Activated T-cell treated with anti-CD3 and anti-CD28 coated beads, Interleukin-2, amount 50 U/mL, for 24 hours (primary cell): ENCODE measurements at regions not wholly inside any gene's neighbourhood (a gene's known extent, or its start where the extent isn't known, plus 50 kb on each side); places are given as distances from the start of the nearest gene placed in this dataset.
"Not testable (repeated sequence)": the region's sequence is repeated elsewhere in the genome, so short reads cannot be mapped to it uniquely, and the experiment has no call there.

Experiments used
- DNase-seq: peaks from one replicate; pipeline ENCODE4 v3.0.0-alpha.2; 2020
- H3K27ac Mint-ChIP-seq: 2 replicates; pipeline ENCODE4 v1.8.0; 2020; ENCODE audit warnings: mild to moderate bottlenecking, mixed read lengths
- H3K27me3 Mint-ChIP-seq: 2 replicates; pipeline ENCODE4 v1.8.0; 2020; ENCODE audit warnings: mixed read lengths
- H3K36me3 Mint-ChIP-seq: 2 replicates; pipeline ENCODE4 v1.8.0; 2020; ENCODE audit warnings: low read depth, mixed read lengths
- H3K4me1 Mint-ChIP-seq: 2 replicates; pipeline ENCODE4 v1.8.0; 2020; ENCODE audit warnings: low read depth, mixed read lengths
- H3K4me3 Mint-ChIP-seq: 2 replicates; pipeline ENCODE4 v1.8.0; 2020; ENCODE audit warnings: mild to moderate bottlenecking, moderate library complexity, mixed read lengths
- H3K9me3 Mint-ChIP-seq: 2 replicates; pipeline ENCODE4 v1.8.0; 2020; ENCODE audit warnings: mixed read lengths

- H3K4me3 Mint-ChIP-seq, H3K27ac Mint-ChIP-seq, DNase-seq, H3K9me3 Mint-ChIP-seq, H3K36me3 Mint-ChIP-seq, H3K4me1 Mint-ChIP-seq: not testable (repeated sequence)
- peaks cover 21% of the 10 kb centered on the region for H3K27me3 Mint-ChIP-seq
Observed at GRCh38 chr2:47697681-47698435, 85.1 kb upstream of the MSH6 start.

- no peak for DNase-seq
- Mint-ChIP-seq H3K36me3 (no peaks in the 10 kb centered on the region), H3K4me3 (no peak overlapping the region), H3K27ac (no peak overlapping the region), H3K4me1 (no peaks in the 10 kb centered on the region), H3K9me3 (no peaks in the 10 kb centered on the region), H3K27me3 (peaks cover 21% of the 10 kb centered on the region)
Observed at GRCh38 chr2:47697000-47697601, 85.8 kb upstream of the MSH6 start.

- no peaks in the 10 kb centered on the region for H3K9me3 Mint-ChIP-seq
- H3K4me3 Mint-ChIP-seq: no peak overlapping the region
- H3K27ac Mint-ChIP-seq: no peak overlapping the region
- DNase-seq: no peak
- H3K36me3 Mint-ChIP-seq: no peaks in the 10 kb centered on the region
- H3K27me3 Mint-ChIP-seq: peaks cover 21% of the 10 kb centered on the region
- no peaks in the 10 kb centered on the region for H3K4me1 Mint-ChIP-seq
Observed at GRCh38 chr2:47696478-47696831, 86.5 kb upstream of the MSH6 start.

GRCh38 chr2:47695800-47696477 is 87.0 kb upstream of the MSH6 start:
- Mint-ChIP-seq H3K27ac (no peak overlapping the region), H3K4me3 (no peak overlapping the region), H3K27me3 (peaks cover 21% of the 10 kb centered on the region), H3K9me3 (no peaks in the 10 kb centered on the region), H3K36me3 (no peaks in the 10 kb centered on the region), H3K4me1 (no peaks in the 10 kb centered on the region)
- DNase-seq: no peak

- not testable (repeated sequence) for H3K4me3 Mint-ChIP-seq, DNase-seq, H3K36me3 Mint-ChIP-seq, H3K4me1 Mint-ChIP-seq, H3K27ac Mint-ChIP-seq, H3K9me3 Mint-ChIP-seq
- H3K27me3 Mint-ChIP-seq: peaks cover 21% of the 10 kb centered on the region
Observed at GRCh38 chr2:47694451-47694850, 88.5 kb upstream of the MSH6 start.

- H3K27me3 Mint-ChIP-seq: peaks cover 10% of the 10 kb centered on the region
- not testable (repeated sequence) for H3K36me3 Mint-ChIP-seq, H3K9me3 Mint-ChIP-seq, H3K4me1 Mint-ChIP-seq, H3K4me3 Mint-ChIP-seq, H3K27ac Mint-ChIP-seq, DNase-seq
Observed at GRCh38 chr2:47690706-47691325, 92.1 kb upstream of the MSH6 start.

GRCh38 chr2:47690132-47690531 is 92.8 kb upstream of the MSH6 start:
- H3K9me3 Mint-ChIP-seq: no peaks in the 10 kb centered on the region
- no peak overlapping the region for H3K27ac Mint-ChIP-seq
- no peaks in the 10 kb centered on the region for H3K4me1 Mint-ChIP-seq
- H3K27me3 Mint-ChIP-seq: peaks cover 8% of the 10 kb centered on the region
- no peaks in the 10 kb centered on the region for H3K36me3 Mint-ChIP-seq
- no peak overlapping the region for H3K4me3 Mint-ChIP-seq
- no peak for DNase-seq

- not testable (repeated sequence) for H3K9me3 Mint-ChIP-seq, H3K4me3 Mint-ChIP-seq, DNase-seq, H3K4me1 Mint-ChIP-seq, H3K27me3 Mint-ChIP-seq, H3K27ac Mint-ChIP-seq, H3K36me3 Mint-ChIP-seq
Observed at GRCh38 chr2:47689118-47689517, 93.8 kb upstream of the MSH6 start.

GRCh38 chr2:47688561-47688960 is 94.4 kb upstream of the MSH6 start:
- Mint-ChIP-seq H3K4me1 (no peaks in the 10 kb centered on the region), H3K27ac (no peak overlapping the region), H3K36me3 (no peaks in the 10 kb centered on the region), H3K9me3 (no peaks in the 10 kb centered on the region), H3K4me3 (no peak overlapping the region), H3K27me3 (no peaks in the 10 kb centered on the region)
- no peak for DNase-seq

- no peak for DNase-seq
- H3K4me1 Mint-ChIP-seq: no peaks in the 10 kb centered on the region
- no peaks in the 10 kb centered on the region for H3K36me3 Mint-ChIP-seq
- no peak overlapping the region for H3K4me3 Mint-ChIP-seq
- no peaks in the 10 kb centered on the region for H3K9me3 Mint-ChIP-seq
- H3K27ac Mint-ChIP-seq: no peak overlapping the region
- H3K27me3 Mint-ChIP-seq: no peaks in the 10 kb centered on the region
Observed at GRCh38 chr2:47687856-47688255, 95.1 kb upstream of the MSH6 start.

- DNase-seq: no peak
- H3K4me1 Mint-ChIP-seq: no peaks in the 10 kb centered on the region
- no peak overlapping the region for H3K27ac Mint-ChIP-seq
- no peaks in the 10 kb centered on the region for H3K36me3 Mint-ChIP-seq
- no peaks in the 10 kb centered on the region for H3K27me3 Mint-ChIP-seq
- no peaks in the 10 kb centered on the region for H3K9me3 Mint-ChIP-seq
- H3K4me3 Mint-ChIP-seq: no peak overlapping the region
Observed at GRCh38 chr2:47686018-47686417, 96.9 kb upstream of the MSH6 start.

GRCh38 chr2:47682216-47682749 is 100.7 kb upstream of the MSH6 start:
- DNase-seq: no peak
- Mint-ChIP-seq H3K36me3 (no peaks in the 10 kb centered on the region), H3K9me3 (no peaks in the 10 kb centered on the region), H3K4me1 (no peaks in the 10 kb centered on the region), H3K27ac (no peak overlapping the region), H3K27me3 (peaks cover 3% of the 10 kb centered on the region), H3K4me3 (no peak overlapping the region)

- no peak for DNase-seq
- Mint-ChIP-seq H3K36me3 (no peaks in the 10 kb centered on the region), H3K27ac (no peak overlapping the region), H3K27me3 (peaks cover 10% of the 10 kb centered on the region), H3K9me3 (no peaks in the 10 kb centered on the region), H3K4me1 (no peaks in the 10 kb centered on the region), H3K4me3 (no peak overlapping the region)
Observed at GRCh38 chr2:47676261-47676926, 105.6 kb upstream of the KCNK12 start.

GRCh38 chr2:47675196-47675825 is 104.5 kb upstream of the KCNK12 start:
- H3K4me3 Mint-ChIP-seq: no peak overlapping the region
- no peaks in the 10 kb centered on the region for H3K4me1 Mint-ChIP-seq
- peaks cover 10% of the 10 kb centered on the region for H3K27me3 Mint-ChIP-seq
- H3K27ac Mint-ChIP-seq: no peak overlapping the region
- H3K9me3 Mint-ChIP-seq: no peaks in the 10 kb centered on the region
- no peaks in the 10 kb centered on the region for H3K36me3 Mint-ChIP-seq
- DNase-seq: no peak
